H1 (cell line): ENCODE measurements at regions not wholly inside any gene's neighbourhood (a gene's known extent, or its start where the extent isn't known, plus 50 kb on each side); places are given as distances from the start of the nearest gene placed in this dataset.

Experiments used
- CTCF ChIA-PET: fragments of 300-600 bp; sonication (Branson Sonifier 250); formaldehyde crosslinking; loops from one replicate; lab custom pipeline; 2021; ENCODE audit not compliant: partially characterized antibody; lab: Charles Lee
- POLR2A ChIA-PET: fragments of 300-600 bp; sonication (Branson Sonifier 250); formaldehyde crosslinking; loops from one replicate; lab custom pipeline; 2021; ENCODE audit warnings: inconsistent platforms; ENCODE audit not compliant: partially characterized antibody; lab: Charles Lee
- DNase-seq, 2 experiments: peaks; one replicate each; pipeline versions ENCODE4 v3.0.0 to v3.0.0-alpha.2; 2010 to 2022; ENCODE audit warnings: low spot score in 2 of 2, low read depth in 1 of 2, mixed read lengths in 1 of 2
- FAIRE-seq: peaks from 2 replicates; lab custom pipeline; 2011; peaks lifted over from hg19 to GRCh38; lab: Jason Lieb, UNC
- H2AFZ ChIP-seq: 2 replicates; pipeline ENCODE4 v1.8.1; 2012; ENCODE audit warnings: low read length, inconsistent platforms
- H2AK5ac ChIP-seq: 2 replicates; pipeline ENCODE4 v1.6.1; 2013; ENCODE audit warnings: low read depth, low read length
- H2BK120ac ChIP-seq: replicated peaks from 2 replicates; pipeline ENCODE3; 2013; ENCODE audit warnings: low read depth, low read length, inconsistent platforms
- H2BK12ac ChIP-seq: 2 replicates; pipeline ENCODE4 v1.6.1; 2013; ENCODE audit warnings: low read depth, low read length
- H2BK15ac ChIP-seq: 2 replicates; pipeline ENCODE4 v1.6.1; 2013; ENCODE audit warnings: low read length
- H2BK20ac ChIP-seq: 2 replicates; pipeline ENCODE4 v1.6.1; 2013; ENCODE audit warnings: low read length
- H2BK5ac ChIP-seq: 2 replicates; pipeline ENCODE4 v1.6.1; 2013; ENCODE audit warnings: low read depth, low read length
- H3K14ac ChIP-seq: 2 replicates; pipeline ENCODE4 v1.6.1; 2013; ENCODE audit warnings: inconsistent platforms; ENCODE audit not compliant: insufficient read length
- H3K18ac ChIP-seq: 2 replicates; pipeline ENCODE4 v1.6.1; 2013; ENCODE audit warnings: low read length; ENCODE audit errors: extremely low read depth
- H3K23ac ChIP-seq: 2 replicates; pipeline ENCODE4 v1.6.1; 2013; ENCODE audit warnings: inconsistent platforms; ENCODE audit not compliant: insufficient read length
- H3K23me2 ChIP-seq: 2 replicates; pipeline ENCODE4 v1.6.1; 2013; ENCODE audit warnings: low read depth, low read length
- H3K27ac ChIP-seq: 2 replicates; pipeline ENCODE4 v1.6.1; 2011; ENCODE audit warnings: low read depth, low read length, inconsistent platforms
- H3K27me3 ChIP-seq, 4 experiments: replicated peaks in 1 of 4; 1 replicate in 1 of 4; 2 replicates in 3 of 4; pipeline versions ENCODE4 v1.6.1 to v1.8.1; 2011 to 2013; ENCODE audit warnings: low read length in 3 of 4, mild to moderate bottlenecking in 3 of 4, inconsistent platforms in 2 of 4, mixed read lengths in 2 of 4, moderate library complexity in 1 of 4; ENCODE audit not compliant: control insufficient read depth in 3 of 4, insufficient read depth in 3 of 4; ENCODE audit errors: extremely low read depth in 1 of 4
- H3K36me3 ChIP-seq, 4 experiments: 2 replicates each; pipeline versions ENCODE4 v1.6.1 to v1.8.1; 2011 to 2013; ENCODE audit warnings: mild to moderate bottlenecking in 4 of 4, low read length in 3 of 4, moderate library complexity in 2 of 4, control low read depth in 1 of 4, inconsistent platforms in 1 of 4; ENCODE audit not compliant: insufficient read depth in 4 of 4, control insufficient read depth in 2 of 4
- H3K4ac ChIP-seq: replicated peaks from 2 replicates; pipeline ENCODE3; 2013; ENCODE audit warnings: low read length, low read depth, mixed read lengths, inconsistent platforms; ENCODE audit not compliant: insufficient read length
- H3K4me1 ChIP-seq, 4 experiments: replicated peaks in 1 of 4; 1 replicate in 1 of 4; 2 replicates in 3 of 4; pipeline versions ENCODE4 v1.6.1 to v1.8.1; 2011 to 2013; ENCODE audit warnings: low read length in 3 of 4, inconsistent platforms in 2 of 4, mixed read lengths in 1 of 4; ENCODE audit not compliant: insufficient read depth in 4 of 4, control insufficient read depth in 3 of 4
- H3K4me2 ChIP-seq, 2 experiments: 2 replicates each; pipeline versions ENCODE4 v1.6.1 to v1.8.1; 2011 to 2013; ENCODE audit warnings: low read depth in 2 of 2, low read length in 2 of 2, control low read depth in 1 of 2, inconsistent platforms in 1 of 2, mild to moderate bottlenecking in 1 of 2; ENCODE audit not compliant: insufficient read depth in 1 of 2
- H3K4me3 ChIP-seq, 4 experiments: fragments of 200-600, 300-600 bp in 1 of 4; sonication (generic), shearing (Covaris generic), sonication (Bioruptor Twin) in 1 of 4; 2 replicates each; pipeline versions ENCODE4 v1.5.1 to v1.8.1; 2011 to 2016; ENCODE audit warnings: low read length in 4 of 4, low read depth in 3 of 4, control low read depth in 2 of 4, inconsistent platforms in 2 of 4, mild to moderate bottlenecking in 2 of 4, mixed read lengths in 1 of 4, moderate library complexity in 1 of 4; ENCODE audit not compliant: insufficient read depth in 2 of 4; ENCODE audit errors: extremely low read depth in 1 of 4
- H3K56ac ChIP-seq: replicated peaks from 2 replicates; pipeline ENCODE3; 2013; ENCODE audit warnings: low read depth, mild to moderate bottlenecking, mixed read lengths, low read length, inconsistent platforms; ENCODE audit not compliant: insufficient read length
- H3K79me1 ChIP-seq: 2 replicates; pipeline ENCODE4 v1.6.1; 2013; ENCODE audit warnings: low read depth, low read length, control low read depth
- H3K79me2 ChIP-seq, 2 experiments: 2 replicates each; pipeline versions ENCODE4 v1.6.1 to v1.8.1; 2012 to 2013; ENCODE audit warnings: low read length in 2 of 2, mild to moderate bottlenecking in 2 of 2, inconsistent platforms in 1 of 2; ENCODE audit not compliant: insufficient read depth in 2 of 2, control insufficient read depth in 1 of 2
- H3K9ac ChIP-seq, 4 experiments: replicated peaks in 1 of 4; 1 replicate in 1 of 4; 2 replicates in 3 of 4; pipeline versions ENCODE4 v1.6.1 to v1.8.1; 2011 to 2013; ENCODE audit warnings: low read depth in 3 of 4, low read length in 3 of 4, control low read depth in 2 of 4, mild to moderate bottlenecking in 2 of 4, moderate library complexity in 2 of 4, inconsistent platforms in 1 of 4; ENCODE audit errors: extremely low read depth in 1 of 4
- H3K9me3 ChIP-seq, 2 experiments: 2 replicates each; pipeline versions ENCODE4 v1.6.1 to v1.8.1; 2012 to 2013; ENCODE audit warnings: mild to moderate bottlenecking in 2 of 2, moderate library complexity in 2 of 2, control low read depth in 1 of 2, inconsistent platforms in 1 of 2, low read depth in 1 of 2, low read length in 1 of 2, mixed read lengths in 1 of 2; ENCODE audit not compliant: insufficient read depth in 2 of 2
- H4K20me1 ChIP-seq, 2 experiments: replicated peaks in 1 of 2; 2 replicates each; pipeline versions ENCODE3 to v1.8.1; 2011 to 2013; ENCODE audit warnings: inconsistent platforms in 2 of 2, low read length in 2 of 2, mild to moderate bottlenecking in 1 of 2; ENCODE audit not compliant: insufficient read depth in 2 of 2, control insufficient read depth in 1 of 2
- H4K5ac ChIP-seq: 2 replicates; pipeline ENCODE4 v1.6.1; 2013; ENCODE audit warnings: low read length, low read depth, mixed read lengths, inconsistent platforms; ENCODE audit not compliant: insufficient read length
- H4K8ac ChIP-seq: 2 replicates; pipeline ENCODE4 v1.8.0; 2013; ENCODE audit warnings: mild to moderate bottlenecking, moderate library complexity, low read length, inconsistent platforms; ENCODE audit not compliant: insufficient read depth; ENCODE audit errors: extremely low read depth
- H4K91ac ChIP-seq: replicated peaks from 2 replicates; pipeline ENCODE3; 2013; ENCODE audit warnings: low read length, mixed read lengths, inconsistent platforms; ENCODE audit not compliant: insufficient read length
- BCL11A ChIP-seq, 2 experiments: IDR thresholded peaks; one replicate each; pipeline ENCODE4 v1.6.1; 2011; ENCODE audit warnings: low read depth in 2 of 2, low read length in 2 of 2, mild to moderate bottlenecking in 2 of 2
- CBX5 ChIP-seq: fragments of 300-800, 300-1000 bp; sonication (generic); IDR thresholded peaks from 2 replicates; pipeline ENCODE4 v1.7.1; 2016; ENCODE audit warnings: antibody characterized with exemption, low read length, low read depth
- CBX8 ChIP-seq: fragments of 300-800, 300-1000 bp; sonication (generic); IDR thresholded peaks from 2 replicates; pipeline ENCODE4 v1.7.1; 2016; ENCODE audit warnings: low read depth, low read length, borderline replicate concordance
- CEBPB ChIP-seq: IDR thresholded peaks from 2 replicates; pipeline ENCODE4 v1.6.1; 2012; ENCODE audit warnings: low read depth, low read length
- EGR1 ChIP-seq: IDR thresholded peaks from 2 replicates; pipeline ENCODE4 v1.6.1; 2011; ENCODE audit warnings: low read depth, low read length, borderline replicate concordance
- EZH2 ChIP-seq: fragments of 200-600 bp; sonication (generic); IDR thresholded peaks from 2 replicates; pipeline ENCODE4 v1.7.1; 2012; ENCODE audit warnings: low read depth, mild to moderate bottlenecking, moderate library complexity, low read length, inconsistent platforms; ENCODE audit not compliant: severe bottlenecking
- JUND ChIP-seq: IDR thresholded peaks from 2 replicates; pipeline ENCODE4 v1.6.1; 2011; ENCODE audit warnings: mild to moderate bottlenecking, improper control_type of control experiment, low read length
- RAD21 ChIP-seq, 2 experiments: IDR thresholded peaks in 1 of 2; conservative IDR thresholded peaks in 1 of 2; 2 replicates each; pipeline ENCODE4 v1.6.1; 2011; ENCODE audit warnings: low read depth in 2 of 2, low read length in 2 of 2, improper control_type of control experiment in 1 of 2, inconsistent platforms in 1 of 2, mild to moderate bottlenecking in 1 of 2, moderate library complexity in 1 of 2
- RXRA ChIP-seq: IDR thresholded peaks from 2 replicates; pipeline ENCODE4 v1.6.1; 2011; ENCODE audit warnings: low read depth, mild to moderate bottlenecking, low read length, moderate library complexity; ENCODE audit not compliant: insufficient read depth
- SP2 ChIP-seq: IDR thresholded peaks from 2 replicates; pipeline ENCODE4 v1.6.1; 2012; ENCODE audit warnings: mild to moderate bottlenecking, low read length, inconsistent platforms
- SRF ChIP-seq: IDR thresholded peaks from 2 replicates; pipeline ENCODE4 v1.6.1; 2011; ENCODE audit warnings: mild to moderate bottlenecking, low read depth, low read length, moderate library complexity
- TAF1 ChIP-seq: IDR thresholded peaks from 2 replicates; pipeline ENCODE4 v1.6.1; 2011; ENCODE audit warnings: mild to moderate bottlenecking, low read depth, low read length
- WGBS, 2 experiments: shearing (Covaris generic) in 1 of 2; methylation state at CpG; one replicate each; pipeline versions ENCODE4 v1.1.6 to v1.1.7; 2013 to 2015; ENCODE audit warnings: low lambda C conversion rate in 2 of 2, mixed read lengths in 2 of 2, inconsistent platforms in 1 of 2, low coverage in 1 of 2, missing lambda C conversion rate in 1 of 2; ENCODE audit not compliant: insufficient replicate concordance in 2 of 2, insufficient coverage in 1 of 2, insufficient read length in 1 of 2; ENCODE audit errors: extremely low coverage in 1 of 2, missing lambda C conversion rate in 1 of 2; 5-methylcytosine and 5-hydroxymethylcytosine counted together

DNA sequence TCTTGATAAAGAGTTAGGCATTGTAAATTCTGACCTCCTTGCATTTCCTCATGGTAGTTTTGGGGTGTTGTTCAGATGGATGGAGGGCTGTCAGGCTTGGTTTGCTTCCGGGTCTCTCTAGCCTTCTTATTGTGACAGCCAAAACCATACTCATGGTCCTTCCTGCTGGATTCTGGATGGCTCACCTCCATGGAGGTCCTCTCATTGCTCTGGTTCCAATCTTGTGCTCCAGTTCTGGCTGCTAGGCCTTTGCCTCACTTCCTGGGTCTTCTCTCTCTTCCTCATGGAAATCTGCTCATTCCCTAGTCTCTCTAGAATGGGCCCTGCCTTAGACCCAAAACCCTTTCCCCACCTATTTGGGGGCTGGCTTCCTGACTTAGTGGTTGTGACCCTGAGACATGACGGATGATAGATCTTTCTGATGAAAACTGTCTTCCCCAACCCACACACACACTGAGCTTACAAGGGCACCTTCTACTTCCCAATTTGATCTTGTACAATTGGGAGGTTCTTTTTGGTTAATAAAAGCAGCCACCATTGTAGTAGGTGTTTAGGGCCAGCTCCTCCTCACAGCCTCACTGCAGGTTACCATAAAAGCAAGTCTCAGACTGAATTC lies 66.2 kb upstream of the XCR1 start:
- FAIRE-seq, result no peak
- CTCF ChIA-PET, result interaction anchor here (1.5 kb wide), 1 partner anchor 14 kb away, joined by 4 read pairs; no protein-coding TSS in a partner anchor
- POLR2A ChIA-PET, result no interaction called here
- H2AK5ac ChIP-seq, result no peak overlapping the region
- no peak for DNase-seq
- no peak overlapping the region for H3K14ac ChIP-seq
- no peak overlapping the region for H2BK12ac ChIP-seq
- H3K36me3 ChIP-seq, result no peaks in the 10 kb centered on the region
- no peaks in the 10 kb centered on the region for H3K4me1 ChIP-seq
- H2BK20ac ChIP-seq, result no peak overlapping the region
- no peak overlapping the region for H2BK5ac ChIP-seq
- H2BK15ac ChIP-seq, result no peak overlapping the region
- H3K56ac ChIP-seq, result no peak overlapping the region
- H3K79me2 ChIP-seq, result no peaks in the 10 kb centered on the region
- H3K9ac ChIP-seq, result no peak overlapping the region
- no peak overlapping the region for H3K4ac ChIP-seq
- WGBS, 2 experiments, result 90% methylated on average over 2 of the region's 2 CpGs; no CpG with 5 or more reads in 1 of the 2 experiments
- no peaks in the 10 kb centered on the region for H3K79me1 ChIP-seq
- no peak overlapping the region for H2AFZ ChIP-seq
- H4K91ac ChIP-seq, result no peak overlapping the region
- H3K27ac ChIP-seq, result no peak overlapping the region
- no peak overlapping the region for H3K18ac ChIP-seq
- H4K5ac ChIP-seq, result no peak overlapping the region
- H3K23me2 ChIP-seq, result no peaks in the 10 kb centered on the region
- H3K4me2 ChIP-seq, result no peak overlapping the region
- no peak overlapping the region for H2BK120ac ChIP-seq
- no peaks in the 10 kb centered on the region for H4K20me1 ChIP-seq
- H3K27me3 ChIP-seq, result no peaks in the 10 kb centered on the region; a peak in 1 of 7 replicates
- no peak overlapping the region for H4K8ac ChIP-seq
- no peak overlapping the region for H3K4me3 ChIP-seq
- H3K23ac ChIP-seq, result no peak overlapping the region
- H3K9me3 ChIP-seq, result peaks cover 4% of the 10 kb centered on the region in 2 experiments; a peak in 2 of 4 replicates
- TF ChIP-seq JUND (no peak), SP2 (no peak), BCL11A (IDR thresholded peaks at IDR 0.05; ENCODE audit: low read depth in 2 of 2, low read length in 2 of 2) (no peak), CEBPB (no peak), CBX8 (no peak), EZH2 (no peak), RXRA (no peak), RAD21 (IDR thresholded peaks at IDR 0.05 in 1 of 2, conservative IDR thresholded peaks at IDR 0.05 in 1 of 2; ENCODE audit: low read depth in 2 of 2, low read length in 2 of 2) (no peak), CBX5 (no peak), SRF (no peak), TAF1 (no peak), EGR1 (no peak)
